ENCODE measurements at regions not wholly inside any gene's neighbourhood (a gene's known extent, or its start where the extent isn't known, plus 50 kb on each side); places are given as distances from the start of the nearest gene placed in this dataset.

GRCh38 chr2:199707593-199708185 is 143.3 kb downstream of the FTCDNL1 start:
- H3K36me3 Mint-ChIP-seq = peaks cover 1% of the 10 kb centered on the region
- no peak overlapping the region for H3K4me3 Mint-ChIP-seq
- no peak for DNase-seq
- H3K4me1 Mint-ChIP-seq = no peaks in the 10 kb centered on the region
- H3K27me3 Mint-ChIP-seq = peaks cover 5% of the 10 kb centered on the region
- no peak overlapping the region for H3K27ac Mint-ChIP-seq
- peaks cover 6% of the 10 kb centered on the region for H3K9me3 Mint-ChIP-seq

GRCh38 chr2:199705538-199705937 is 145.5 kb downstream of the FTCDNL1 start:
- DNase-seq = no peak
- H3K9me3 Mint-ChIP-seq = peaks cover 6% of the 10 kb centered on the region
- no peaks in the 10 kb centered on the region for H3K27me3 Mint-ChIP-seq
- H3K27ac Mint-ChIP-seq = no peak overlapping the region
- H3K36me3 Mint-ChIP-seq = peaks cover 1% of the 10 kb centered on the region
- no peak overlapping the region for H3K4me3 Mint-ChIP-seq
- H3K4me1 Mint-ChIP-seq = no peaks in the 10 kb centered on the region

- H3K27ac Mint-ChIP-seq = no peak overlapping the region
- H3K4me1 Mint-ChIP-seq = no peaks in the 10 kb centered on the region
- H3K9me3 Mint-ChIP-seq = peaks cover 6% of the 10 kb centered on the region
- no peaks in the 10 kb centered on the region for H3K27me3 Mint-ChIP-seq
- DNase-seq = no peak
- peaks cover 1% of the 10 kb centered on the region for H3K36me3 Mint-ChIP-seq
- no peak overlapping the region for H3K4me3 Mint-ChIP-seq
Observed at GRCh38 chr2:199704358-199705238, 146.4 kb downstream of the FTCDNL1 start.

- Mint-ChIP-seq H3K9me3 (peaks cover 6% of the 10 kb centered on the region), H3K4me1 (no peaks in the 10 kb centered on the region), H3K4me3 (no peak overlapping the region), H3K27me3 (no peaks in the 10 kb centered on the region), H3K36me3 (peaks cover 1% of the 10 kb centered on the region), H3K27ac (no peak overlapping the region)
- no peak for DNase-seq
Observed at GRCh38 chr2:199703199-199703598, 147.8 kb downstream of the FTCDNL1 start.

GRCh38 chr2:199697469-199697868 is 153.5 kb downstream of the FTCDNL1 start:
- no peaks in the 10 kb centered on the region for H3K9me3 Mint-ChIP-seq
- no peak overlapping the region for H3K27ac Mint-ChIP-seq

GRCh38 chr2:199696048-199696447 is 154.9 kb downstream of the FTCDNL1 start:
- no peak for DNase-seq
- Mint-ChIP-seq H3K27me3 (peaks cover 3% of the 10 kb centered on the region), H3K4me1 (no peaks in the 10 kb centered on the region), H3K9me3 (no peaks in the 10 kb centered on the region), H3K36me3 (no peaks in the 10 kb centered on the region), H3K27ac (no peak overlapping the region), H3K4me3 (no peak overlapping the region)

More at GRCh38 chr2:199697469-199697868, 153.5 kb downstream of the FTCDNL1 start:
- no peak for DNase-seq
- Mint-ChIP-seq H3K4me1 (no peaks in the 10 kb centered on the region), H3K4me3 (no peak overlapping the region), H3K27me3 (peaks cover 3% of the 10 kb centered on the region), H3K36me3 (no peaks in the 10 kb centered on the region)

- Mint-ChIP-seq H3K9me3 (no peaks in the 10 kb centered on the region), H3K4me3 (no peak overlapping the region)
Observed at GRCh38 chr2:199693861-199694260, 157.1 kb downstream of the FTCDNL1 start.

GRCh38 chr2:199692489-199692888 is 158.5 kb downstream of the FTCDNL1 start:
- Mint-ChIP-seq H3K4me1 (no peaks in the 10 kb centered on the region), H3K36me3 (no peaks in the 10 kb centered on the region), H3K27ac (no peak overlapping the region), H3K27me3 (peaks cover 3% of the 10 kb centered on the region), H3K9me3 (no peaks in the 10 kb centered on the region), H3K4me3 (no peak overlapping the region)
- no peak for DNase-seq

More at GRCh38 chr2:199693861-199694260, 157.1 kb downstream of the FTCDNL1 start:
- DNase-seq = no peak
- Mint-ChIP-seq H3K27ac (no peak overlapping the region), H3K4me1 (no peaks in the 10 kb centered on the region), H3K27me3 (peaks cover 3% of the 10 kb centered on the region), H3K36me3 (no peaks in the 10 kb centered on the region)

GRCh38 chr2:199690225-199690624 is 160.8 kb downstream of the FTCDNL1 start:
- no peaks in the 10 kb centered on the region for H3K9me3 Mint-ChIP-seq
- H3K27ac Mint-ChIP-seq = no peak overlapping the region
- H3K27me3 Mint-ChIP-seq = no peaks in the 10 kb centered on the region
- DNase-seq = no peak
- H3K4me3 Mint-ChIP-seq = no peak overlapping the region
- peaks cover 10% of the 10 kb centered on the region for H3K4me1 Mint-ChIP-seq
- H3K36me3 Mint-ChIP-seq = no peaks in the 10 kb centered on the region

GRCh38 chr2:199685669-199686068 is 165.3 kb downstream of the FTCDNL1 start:
- Mint-ChIP-seq H3K27ac (no peak overlapping the region), H3K4me3 (no peak overlapping the region), H3K9me3 (no peaks in the 10 kb centered on the region), H3K27me3 (no peaks in the 10 kb centered on the region), H3K36me3 (no peaks in the 10 kb centered on the region), H3K4me1 (peaks cover 14% of the 10 kb centered on the region)
- DNase-seq = no peak

- H3K4me3 Mint-ChIP-seq = no peak overlapping the region
- no peaks in the 10 kb centered on the region for H3K36me3 Mint-ChIP-seq
- peaks cover 7% of the 10 kb centered on the region for H3K27me3 Mint-ChIP-seq
- H3K4me1 Mint-ChIP-seq = peaks cover 14% of the 10 kb centered on the region
- no peak overlapping the region for H3K27ac Mint-ChIP-seq
- H3K9me3 Mint-ChIP-seq = no peaks in the 10 kb centered on the region
- no peak for DNase-seq
Observed at GRCh38 chr2:199684832-199685231, 166.2 kb downstream of the FTCDNL1 start.

GRCh38 chr2:199684168-199684567 is 166.8 kb downstream of the FTCDNL1 start:
- H3K27ac Mint-ChIP-seq = no peak overlapping the region
- DNase-seq = no peak
- no peaks in the 10 kb centered on the region for H3K36me3 Mint-ChIP-seq
- peaks cover 8% of the 10 kb centered on the region for H3K27me3 Mint-ChIP-seq
- peaks cover 14% of the 10 kb centered on the region for H3K4me1 Mint-ChIP-seq
- no peaks in the 10 kb centered on the region for H3K9me3 Mint-ChIP-seq
- no peak overlapping the region for H3K4me3 Mint-ChIP-seq

- no peaks in the 10 kb centered on the region for H3K9me3 Mint-ChIP-seq
- no peak for DNase-seq
- peaks cover 8% of the 10 kb centered on the region for H3K27me3 Mint-ChIP-seq
- no peak overlapping the region for H3K27ac Mint-ChIP-seq
- H3K4me3 Mint-ChIP-seq = no peak overlapping the region
- no peaks in the 10 kb centered on the region for H3K36me3 Mint-ChIP-seq
- H3K4me1 Mint-ChIP-seq = peaks cover 14% of the 10 kb centered on the region
Observed at GRCh38 chr2:199682001-199682400, 169.0 kb downstream of the FTCDNL1 start.

GRCh38 chr2:199680482-199680881 is 170.5 kb downstream of the FTCDNL1 start:
- Mint-ChIP-seq H3K9me3 (no peaks in the 10 kb centered on the region), H3K27me3 (peaks cover 8% of the 10 kb centered on the region), H3K4me1 (peaks cover 7% of the 10 kb centered on the region), H3K27ac (no peak overlapping the region), H3K4me3 (no peak overlapping the region), H3K36me3 (no peaks in the 10 kb centered on the region)
- DNase-seq = no peak

- H3K36me3 Mint-ChIP-seq = no peaks in the 10 kb centered on the region
- peaks cover 8% of the 10 kb centered on the region for H3K27me3 Mint-ChIP-seq
- no peak for DNase-seq
- peaks cover 1% of the 10 kb centered on the region for H3K4me1 Mint-ChIP-seq
- no peaks in the 10 kb centered on the region for H3K9me3 Mint-ChIP-seq
- H3K27ac Mint-ChIP-seq = no peak overlapping the region
- H3K4me3 Mint-ChIP-seq = no peak overlapping the region
Observed at GRCh38 chr2:199679883-199680282, 171.1 kb downstream of the FTCDNL1 start.

GRCh38 chr2:199677881-199678280 is 173.1 kb downstream of the FTCDNL1 start:
- no peak for DNase-seq
- Mint-ChIP-seq H3K27me3 (peaks cover 8% of the 10 kb centered on the region), H3K27ac (no peak overlapping the region), H3K4me3 (no peak overlapping the region), H3K9me3 (no peaks in the 10 kb centered on the region), H3K4me1 (no peaks in the 10 kb centered on the region), H3K36me3 (no peaks in the 10 kb centered on the region)
